CD4-positive, alpha-beta T cell (primary cell): ENCODE measurements at regions not wholly inside any gene's neighbourhood (a gene's known extent, or its start where the extent isn't known, plus 50 kb on each side); places are given as distances from the start of the nearest gene placed in this dataset.

Experiments
- ATAC-seq: fragments of 200-7000 bp; cut with Tn5 transposase; one replicate; pipeline ENCODE4 v1.10.0; 2022; ENCODE audit warnings: mild to moderate bottlenecking; ENCODE audit not compliant: poor library complexity
- CTCF ChIA-PET: fragments of 350-600 bp; sonication (Branson Sonifier 250); formaldehyde crosslinking; loops from one replicate; lab custom pipeline; 2021; ENCODE audit warnings: antibody characterized with exemption, inconsistent platforms; lab: Charles Lee
- POLR2A ChIA-PET: fragments of 350-600 bp; sonication (Branson Sonifier 250); formaldehyde crosslinking; loops from one replicate; lab custom pipeline; 2021; ENCODE audit warnings: antibody characterized with exemption, inconsistent platforms; lab: Charles Lee
- DNase-seq, 14 experiments: peaks; one replicate each; pipeline ENCODE4 v3.0.0-alpha.2; 2013 to 2020; ENCODE audit warnings: mixed read lengths in 2 of 14
- H3K27ac ChIP-seq, 2 donors: one replicate each; pipeline versions ENCODE4 v1.5.1 to v1.7.0; 2013; ENCODE audit warnings: low read length in 2 of 2, low read depth in 1 of 2, mild to moderate bottlenecking in 1 of 2
- H3K27me3 ChIP-seq, 2 experiments: 1 replicate in 1 of 2; 2 replicates in 1 of 2; pipeline versions ENCODE4 v1.6.1 to v1.7.0; 2013; ENCODE audit warnings: low read length in 2 of 2, control low read depth in 1 of 2, mild to moderate bottlenecking in 1 of 2, moderate library complexity in 1 of 2; ENCODE audit not compliant: insufficient read depth in 2 of 2, control insufficient read depth in 1 of 2
- H3K36me3 ChIP-seq: one replicate; pipeline ENCODE4 v1.6.1; 2013; ENCODE audit warnings: low read length, control low read depth; ENCODE audit not compliant: insufficient read depth
- H3K4me1 ChIP-seq: one replicate; pipeline ENCODE4 v1.6.1; 2013; ENCODE audit warnings: low read length, control low read depth; ENCODE audit not compliant: insufficient read depth
- H3K4me3 ChIP-seq: one replicate; pipeline ENCODE4 v1.5.1; 2013; ENCODE audit warnings: mild to moderate bottlenecking, low read length, moderate library complexity
- H3K9me3 ChIP-seq, 2 experiments: 1 replicate in 1 of 2; 2 replicates in 1 of 2; pipeline versions ENCODE4 v1.6.1 to v1.7.0; 2013; ENCODE audit warnings: low read length in 2 of 2, mild to moderate bottlenecking in 2 of 2, control low read depth in 1 of 2, moderate library complexity in 1 of 2; ENCODE audit not compliant: control insufficient read depth in 1 of 2, insufficient read depth in 1 of 2
- H3K27ac Mint-ChIP-seq: one replicate; pipeline ENCODE4 v1.8.0; 2020; ENCODE audit warnings: mixed read lengths
- H3K27me3 Mint-ChIP-seq: one replicate; pipeline ENCODE4 v1.8.0; 2021; ENCODE audit warnings: mixed read lengths
- H3K36me3 Mint-ChIP-seq: one replicate; pipeline ENCODE4 v1.8.0; 2021; ENCODE audit warnings: low read depth, mixed read lengths
- H3K4me1 Mint-ChIP-seq: one replicate; pipeline ENCODE4 v1.8.0; 2021; ENCODE audit warnings: low read depth, mixed read lengths
- H3K4me3 Mint-ChIP-seq: one replicate; pipeline ENCODE4 v1.8.0; 2020; ENCODE audit warnings: mild to moderate bottlenecking, mixed read lengths
- H3K9me3 Mint-ChIP-seq: one replicate; pipeline ENCODE4 v1.8.0; 2020; ENCODE audit warnings: mixed read lengths
- intact Hi-C, 2 experiments: fragments of 100-400 bp; cut with DNase I in 1 of 2; cut with micrococcal nuclease in 1 of 2; formaldehyde crosslinking; loops; one replicate each; pipeline versions ENCODE4 v1.15.1 to v1.9.0; 2023 to 2025; cut with DNase I, micrococcal nuclease
- TF ChIP-seq, protein P1 (sequence below): fragments of 200-600 bp; IDR thresholded peaks from one replicate; pipeline ENCODE4 v1.8.0; 2022; ENCODE audit warnings: antibody characterized with exemption, mild to moderate bottlenecking

DNA sequence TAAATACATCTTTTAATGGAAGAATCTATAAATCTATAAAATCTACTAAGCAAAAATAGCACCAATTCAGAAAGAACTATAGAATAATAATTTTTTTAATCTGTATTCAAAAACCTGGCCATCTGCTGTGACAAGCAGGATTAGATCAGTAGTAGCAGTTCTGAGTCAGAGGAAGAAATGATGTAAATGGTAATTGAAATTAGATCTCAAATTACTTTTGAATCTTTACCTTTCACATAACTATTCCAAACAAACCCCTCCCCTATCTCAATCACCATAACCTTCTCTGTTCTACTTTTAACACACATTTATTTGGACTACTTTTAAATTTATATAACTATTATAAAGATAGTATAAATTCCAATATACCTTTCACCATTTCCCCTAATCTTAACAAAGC is 727.8 kb upstream of the FAM174A start:
- Histone ChIP-seq H3K36me3 (no peaks in the 10 kb centered on the region), H3K27me3 (no peaks in the 10 kb centered on the region), H3K4me1 (no peaks in the 10 kb centered on the region), H3K4me3 (no peak overlapping the region), H3K9me3 (no peaks in the 10 kb centered on the region), H3K27ac (no peak overlapping the region)
- DNase-seq (no peak), ATAC-seq (no peak)
- ChIA-PET POLR2A (no interaction called here), CTCF (no interaction called here)
- TF ChIP-seq, protein P1, sequence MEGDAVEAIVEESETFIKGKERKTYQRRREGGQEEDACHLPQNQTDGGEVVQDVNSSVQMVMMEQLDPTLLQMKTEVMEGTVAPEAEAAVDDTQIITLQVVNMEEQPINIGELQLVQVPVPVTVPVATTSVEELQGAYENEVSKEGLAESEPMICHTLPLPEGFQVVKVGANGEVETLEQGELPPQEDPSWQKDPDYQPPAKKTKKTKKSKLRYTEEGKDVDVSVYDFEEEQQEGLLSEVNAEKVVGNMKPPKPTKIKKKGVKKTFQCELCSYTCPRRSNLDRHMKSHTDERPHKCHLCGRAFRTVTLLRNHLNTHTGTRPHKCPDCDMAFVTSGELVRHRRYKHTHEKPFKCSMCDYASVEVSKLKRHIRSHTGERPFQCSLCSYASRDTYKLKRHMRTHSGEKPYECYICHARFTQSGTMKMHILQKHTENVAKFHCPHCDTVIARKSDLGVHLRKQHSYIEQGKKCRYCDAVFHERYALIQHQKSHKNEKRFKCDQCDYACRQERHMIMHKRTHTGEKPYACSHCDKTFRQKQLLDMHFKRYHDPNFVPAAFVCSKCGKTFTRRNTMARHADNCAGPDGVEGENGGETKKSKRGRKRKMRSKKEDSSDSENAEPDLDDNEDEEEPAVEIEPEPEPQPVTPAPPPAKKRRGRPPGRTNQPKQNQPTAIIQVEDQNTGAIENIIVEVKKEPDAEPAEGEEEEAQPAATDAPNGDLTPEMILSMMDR = no peak
- H3K36me3 Mint-ChIP-seq = no peaks in the 10 kb centered on the region
- no peaks in the 10 kb centered on the region for H3K4me1 Mint-ChIP-seq
- H3K9me3 Mint-ChIP-seq = no peaks in the 10 kb centered on the region
- intact Hi-C loops = no loop called here
- no peak overlapping the region for H3K4me3 Mint-ChIP-seq
- H3K27ac Mint-ChIP-seq = no peak overlapping the region
- no peaks in the 10 kb centered on the region for H3K27me3 Mint-ChIP-seq

DNA sequence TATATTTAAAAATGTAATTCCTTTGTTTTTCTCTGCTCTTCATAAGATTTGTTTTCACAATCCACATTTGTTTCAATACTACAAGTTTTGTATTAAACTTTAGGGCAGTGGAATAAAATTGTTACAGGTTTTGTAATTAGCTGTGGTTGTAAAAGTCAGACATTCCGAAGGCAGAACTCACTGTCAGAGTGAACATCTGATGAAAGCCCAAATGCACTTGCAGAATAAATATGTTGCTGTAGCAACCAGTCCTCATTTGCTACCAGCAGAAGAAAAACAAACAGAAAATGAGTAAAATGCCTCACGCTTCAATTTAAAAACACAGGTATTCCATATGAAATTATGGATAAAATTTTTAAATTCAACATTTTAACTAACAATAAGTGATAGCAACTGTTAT is 740.1 kb upstream of the FAM174A start:
- CTCF ChIA-PET = no interaction called here
- no peaks in the 10 kb centered on the region for H3K4me1 ChIP-seq
- no peaks in the 10 kb centered on the region for H3K36me3 Mint-ChIP-seq
- TF ChIP-seq, protein P1 = no peak
- no peak overlapping the region for H3K4me3 ChIP-seq
- H3K9me3 ChIP-seq = peaks cover 0 to 2% of the 10 kb centered on the region in 2 experiments
- H3K27ac ChIP-seq = no peak overlapping the region
- H3K27ac Mint-ChIP-seq = no peak overlapping the region
- peaks cover 3% of the 10 kb centered on the region for H3K9me3 Mint-ChIP-seq
- no peak overlapping the region for H3K4me3 Mint-ChIP-seq
- H3K27me3 Mint-ChIP-seq = no peaks in the 10 kb centered on the region
- DNase-seq = no peak
- no peaks in the 10 kb centered on the region for H3K27me3 ChIP-seq
- no peaks in the 10 kb centered on the region for H3K36me3 ChIP-seq
- POLR2A ChIA-PET = no interaction called here
- ATAC-seq = no peak
- no peaks in the 10 kb centered on the region for H3K4me1 Mint-ChIP-seq
- intact Hi-C loops = no loop called here

DNA sequence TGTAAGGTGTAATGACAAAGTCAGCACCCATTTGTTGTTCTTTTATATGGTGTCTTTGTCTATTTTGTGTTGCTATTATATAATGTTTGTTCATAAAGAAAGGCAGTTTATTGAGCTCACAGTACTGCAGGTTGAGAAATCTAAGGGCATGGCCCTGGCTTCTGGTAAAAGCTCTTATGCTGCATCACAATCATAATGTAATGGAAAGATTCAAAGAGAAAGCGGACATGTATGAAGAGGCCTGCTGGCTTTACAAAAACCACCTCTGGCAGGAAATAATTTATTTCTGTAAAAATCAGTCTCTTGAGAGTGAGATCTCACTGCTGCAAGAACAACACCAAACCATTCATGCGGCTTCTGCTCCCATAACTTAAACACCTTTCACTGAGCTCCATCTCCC is 746.7 kb upstream of the FAM174A start:
- Mint-ChIP-seq H3K4me1 (no peaks in the 10 kb centered on the region), H3K9me3 (peaks cover 5% of the 10 kb centered on the region), H3K27ac (no peak overlapping the region), H3K36me3 (no peaks in the 10 kb centered on the region), H3K27me3 (no peaks in the 10 kb centered on the region), H3K4me3 (no peak overlapping the region)
- H3K4me1 ChIP-seq = no peaks in the 10 kb centered on the region
- no peak for ATAC-seq
- ChIA-PET CTCF (no interaction called here), POLR2A (no interaction called here)
- DNase-seq = no peak
- H3K36me3 ChIP-seq = no peaks in the 10 kb centered on the region
- no peak overlapping the region for H3K27ac ChIP-seq
- no peaks in the 10 kb centered on the region for H3K27me3 ChIP-seq
- TF ChIP-seq, protein P1 = no peak
- peaks cover 0 to 9% of the 10 kb centered on the region in 2 experiments for H3K9me3 ChIP-seq
- no peak overlapping the region for H3K4me3 ChIP-seq
- intact Hi-C loops = no loop called here
